K562 (cell line): ENCODE measurements at regions not wholly inside any gene's neighbourhood (a gene's known extent, or its start where the extent isn't known, plus 50 kb on each side); places are given as distances from the start of the nearest gene placed in this dataset.

ENCODE experiments used
- ATAC-seq: fragments of 200-7000 bp; cut with Tn5 transposase; 3 replicates; pipeline ENCODE4 v1.9.1; 2020; ENCODE audit warnings: moderate library complexity
- BruUV-seq: library from RNA; stranded (reverse); fragments of 400-500 nt; replicated peaks from 2 replicates; lab custom pipeline; 2021; lab: Mats Ljungman, UMichigan
- CTCF ChIA-PET: fragments of 300-600 bp; formaldehyde crosslinking; extraction: SDS; loops from one replicate; lab custom pipeline; 2021; ENCODE audit warnings: low intra/inter-chr PET ratio; lab: Yijun Ruan, JAX
- POLR2A ChIA-PET: fragments of 300-600, 350-650 bp; sonication (Branson Sonifier 250); formaldehyde crosslinking; extraction: SDS; loops from one replicate; lab custom pipeline; 2021; ENCODE audit warnings: antibody characterized with exemption, inconsistent platforms; lab: Yijun Ruan, JAX
- DNase-seq, 4 experiments: peaks; one replicate each; pipeline versions ENCODE4 v3.0.0 to v3.0.0-alpha.2; 2011 to 2018; ENCODE audit warnings: low spot score in 3 of 4, mixed read lengths in 3 of 4; ENCODE audit errors: extremely low read depth in 1 of 4
- FAIRE-seq: peaks from 2 replicates; lab custom pipeline; 2011; peaks lifted over from hg19 to GRCh38; lab: Jason Lieb, UNC
- H2AFZ ChIP-seq: 2 replicates; pipeline ENCODE4 v1.6.0; 2011; ENCODE audit warnings: low read depth, low read length, control low read depth, inconsistent platforms
- H3K27ac ChIP-seq: fragments of 200-600 bp; 3 replicates; pipeline ENCODE4 v1.8.0; 2011; ENCODE audit warnings: low read depth, mild to moderate bottlenecking, control low read depth, inconsistent platforms, low read length, moderate library complexity, mixed read lengths; ENCODE audit errors: extremely low read depth
- H3K27me3 ChIP-seq, 2 experiments: fragments of 300-600 bp in 1 of 2; 2 replicates in 1 of 2; 3 replicates in 1 of 2; pipeline versions ENCODE4 v1.6.0 to v1.8.0; 2011; ENCODE audit warnings: inconsistent platforms in 2 of 2, low read length in 2 of 2, mild to moderate bottlenecking in 1 of 2, mixed read lengths in 1 of 2, moderate library complexity in 1 of 2; ENCODE audit not compliant: control insufficient read depth in 2 of 2, insufficient read depth in 2 of 2
- H3K36me3 ChIP-seq: fragments of 300-600 bp; 3 replicates; pipeline ENCODE4 v1.8.0; 2011; ENCODE audit warnings: mild to moderate bottlenecking, low read length, inconsistent platforms; ENCODE audit not compliant: control insufficient read depth, insufficient read depth
- H3K4me1 ChIP-seq, 2 experiments: fragments of 200-600 bp in 1 of 2; replicated peaks in 1 of 2; 2 replicates in 1 of 2; 3 replicates in 1 of 2; pipeline versions ENCODE4 v1.5.1 to v1.8.0; 2011; ENCODE audit warnings: inconsistent platforms in 2 of 2, low read length in 2 of 2, mild to moderate bottlenecking in 1 of 2, mixed read lengths in 1 of 2, moderate library complexity in 1 of 2; ENCODE audit not compliant: control insufficient read depth in 2 of 2, insufficient read depth in 2 of 2
- H3K4me2 ChIP-seq: 2 replicates; pipeline ENCODE4 v1.6.1; 2011; ENCODE audit warnings: low read length, control low read depth, inconsistent platforms, mixed read lengths; ENCODE audit not compliant: insufficient read depth
- H3K4me3 ChIP-seq: fragments of 200-600 bp; sonication (generic), shearing (Covaris generic); 2 replicates; pipeline ENCODE4 v1.5.1; 2016; ENCODE audit warnings: control low read depth, inconsistent platforms
- H3K79me2 ChIP-seq: fragments of 200-600 bp; 3 replicates; pipeline ENCODE4 v1.8.0; 2011; ENCODE audit warnings: low read length, inconsistent platforms; ENCODE audit not compliant: control insufficient read depth, insufficient read depth
- H3K9ac ChIP-seq, 2 experiments: 2 replicates each; pipeline versions ENCODE4 v1.6.0 to v1.6.1; 2011; ENCODE audit warnings: low read depth in 2 of 2, low read length in 2 of 2, control low read depth in 1 of 2, inconsistent platforms in 1 of 2, mild to moderate bottlenecking in 1 of 2, mixed read lengths in 1 of 2; ENCODE audit not compliant: insufficient read depth in 1 of 2
- H3K9me1 ChIP-seq: one replicate; pipeline ENCODE4 v1.6.0; 2011; ENCODE audit warnings: inconsistent platforms, mild to moderate bottlenecking, low read length, moderate library complexity; ENCODE audit not compliant: control insufficient read depth, insufficient read depth
- H3K9me3 ChIP-seq: replicated peaks from 2 replicates; pipeline ENCODE4 v1.5.1; 2011; ENCODE audit warnings: low read depth, low read length, inconsistent platforms; ENCODE audit not compliant: control insufficient read depth, insufficient read depth
- H4K20me1 ChIP-seq: replicated peaks from 2 replicates; pipeline ENCODE4 v1.6.1; 2011; ENCODE audit warnings: low read length, inconsistent platforms, mixed read lengths; ENCODE audit not compliant: control insufficient read depth, insufficient read depth
- ARID3B ChIP-seq: fragments of 250-450 bp; sonication (Bioruptor Pico); IDR thresholded peaks from 2 replicates; pipeline ENCODE4 v1.4.0; 2020; ENCODE audit warnings: borderline replicate concordance
- CBX8 ChIP-seq: fragments of 200-600 bp; sonication (generic); IDR thresholded peaks from 2 replicates; pipeline ENCODE4 v1.6.1; 2012; ENCODE audit warnings: borderline replicate concordance, mixed run types, low read depth, mild to moderate bottlenecking, moderate library complexity, mixed read lengths, low read length, control low read depth, inconsistent platforms; ENCODE audit not compliant: poor library complexity, severe bottlenecking; ENCODE audit errors: extremely low read depth
- MAFF ChIP-seq: IDR thresholded peaks from 2 replicates; pipeline ENCODE4 v1.6.1; 2012; ENCODE audit warnings: low read length, improper control_type of control experiment
- PYGO2 ChIP-seq: fragments of 450-650 bp; IDR thresholded peaks from 2 replicates; pipeline ENCODE4 v1.6.1; 2016; ENCODE audit warnings: mild to moderate bottlenecking, missing genetic modification characterization, moderate library complexity, missing compliant biosample characterization
- TEAD1 ChIP-seq, 2 experiments: fragments of 450-650 bp in 1 of 2; sonication (generic) in 1 of 2; formaldehyde crosslinking; IDR thresholded peaks; 2 replicates each; pipeline versions ENCODE4 v1.4.0 to v1.8.0; 2020 to 2022; ENCODE audit warnings: mild to moderate bottlenecking in 2 of 2, missing genetic modification reagents in 1 of 2
- ZNF224 ChIP-seq: sonication (generic); formaldehyde crosslinking; IDR thresholded peaks from 2 replicates; pipeline ENCODE4 v1.8.0; 2022; ENCODE audit warnings: mild to moderate bottlenecking, missing genetic modification reagents
- ZNF444 ChIP-seq: fragments of 250-450 bp; sonication (Bioruptor Pico); IDR thresholded peaks from 2 replicates; pipeline ENCODE4 v1.4.0; 2020; ENCODE audit warnings: mild to moderate bottlenecking, moderate library complexity
- ZNF780A ChIP-seq: fragments of 250-450 bp; sonication (Bioruptor Pico); IDR thresholded peaks from 2 replicates; pipeline ENCODE4 v1.5.0; 2021; ENCODE audit warnings: mild to moderate bottlenecking
- in situ Hi-C: fragments of 300-500 bp; cut with MboI; formaldehyde crosslinking; loops from 4 replicates; pipeline ENCODE4 v1.15.0; 2018; ENCODE audit warnings: inconsistent platforms, mixed read lengths
- intact Hi-C: fragments of 100-400 bp; cut with micrococcal nuclease; formaldehyde crosslinking; loops from 2 replicates; pipeline ENCODE4 v1.14.2; 2022

DNA sequence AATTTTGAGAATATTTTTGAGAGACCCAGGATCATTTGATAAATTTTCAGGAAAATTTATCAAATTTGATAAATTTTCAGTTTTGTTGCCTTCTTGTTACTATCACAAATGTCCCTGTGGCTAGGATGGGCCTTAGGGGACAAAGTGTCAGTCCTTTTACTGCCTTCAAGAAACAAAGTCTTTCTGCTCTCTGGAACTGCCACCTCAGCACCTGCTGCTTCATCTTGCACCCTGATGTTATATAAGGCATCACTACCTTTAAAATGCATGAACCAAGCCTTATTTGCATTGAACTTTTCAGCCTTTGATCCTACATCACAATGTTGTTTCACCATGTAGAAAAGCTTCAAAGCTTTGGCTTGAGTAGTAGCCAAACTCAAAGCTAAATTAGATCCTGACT is 123.0 kb upstream of the CNTLN start:
- in situ Hi-C loops, result no loop called here
- Histone ChIP-seq H2AFZ (no peak overlapping the region), H3K79me2 (no peaks in the 10 kb centered on the region), H3K4me2 (no peak overlapping the region), H3K27me3 (no peaks in the 10 kb centered on the region), H3K27ac (no peak overlapping the region), H4K20me1 (no peaks in the 10 kb centered on the region), H3K9me1 (no peaks in the 10 kb centered on the region), H3K4me1 (no peaks in the 10 kb centered on the region), H3K9me3 (no peaks in the 10 kb centered on the region), H3K9ac (no peak overlapping the region), H3K4me3 (no peak overlapping the region), H3K36me3 (no peaks in the 10 kb centered on the region)
- no peak for TF ChIP-seq PYGO2 (tag)
- TF ChIP-seq ZNF780A (CRISPR knock-in tag), result no peak
- no peak for TF ChIP-seq TEAD1 (CRISPR knock-in tag; IDR thresholded peaks at IDR 0.05)
- TF ChIP-seq ARID3B (CRISPR knock-in tag), result no peak
- TF ChIP-seq ZNF444 (CRISPR knock-in tag), result no peak
- no peak for TF ChIP-seq ZNF224 (CRISPR knock-in tag)
- no peak for TF ChIP-seq CBX8
- TF ChIP-seq MAFF, result no peak
- intact Hi-C loops, result no loop called here
- CTCF ChIA-PET, result no interaction called here
- POLR2A ChIA-PET, result no interaction called here
- DNase-seq (no peak), ATAC-seq (no peak), FAIRE-seq (no peak)
- no TSS peak for BruUV-seq
